Right lobe of liver (tissue), 4 donors: ENCODE measurements at regions not wholly inside any gene's neighbourhood (a gene's known extent, or its start where the extent isn't known, plus 50 kb on each side); places are given as distances from the start of the nearest gene placed in this dataset.

ENCODE experiments used
- POLR2A ChIP-seq: fragments of 450-650 bp; IDR thresholded peaks from one replicate; pipeline ENCODE4 v1.6.1; 2017; ENCODE audit warnings: antibody characterized with exemption, mild to moderate bottlenecking
- TF ChIP-seq, protein P1 (sequence below), 4 donors: fragments of 200-600 bp in 3 of 4; fragments of 450-650 bp in 1 of 4; IDR thresholded peaks; one replicate each; pipeline versions ENCODE4 v1.5.1 to v1.8.0; 2016 to 2022; ENCODE audit warnings: antibody characterized with exemption in 4 of 4, mild to moderate bottlenecking in 2 of 4
- donor health status: DM: no; HTN: no; CAD: no.
- donor health status: DM: no; HTN: no; CAD: no.
- donor health status: DM: no; HTN: yes; CAD: no.

DNA sequence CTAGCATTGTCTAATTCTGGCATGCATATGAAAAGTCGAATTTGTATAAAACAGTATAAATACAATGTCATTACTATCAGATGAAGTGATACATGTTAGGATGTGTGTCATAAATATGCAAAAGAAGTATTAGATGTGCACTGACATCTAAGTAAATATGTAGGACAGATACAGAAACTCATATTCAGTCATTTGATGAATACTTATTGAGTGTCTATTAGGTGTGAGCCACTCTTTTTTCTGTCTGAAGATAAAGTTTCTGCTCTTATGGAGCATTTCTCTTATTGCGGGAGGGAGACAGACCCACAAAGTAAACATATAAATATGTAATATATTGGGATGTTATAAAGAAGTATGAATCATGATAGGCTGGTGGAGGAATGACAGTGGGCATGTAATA lies 426.6 kb upstream of the B3GALT2 start:
- TF ChIP-seq, protein P1, sequence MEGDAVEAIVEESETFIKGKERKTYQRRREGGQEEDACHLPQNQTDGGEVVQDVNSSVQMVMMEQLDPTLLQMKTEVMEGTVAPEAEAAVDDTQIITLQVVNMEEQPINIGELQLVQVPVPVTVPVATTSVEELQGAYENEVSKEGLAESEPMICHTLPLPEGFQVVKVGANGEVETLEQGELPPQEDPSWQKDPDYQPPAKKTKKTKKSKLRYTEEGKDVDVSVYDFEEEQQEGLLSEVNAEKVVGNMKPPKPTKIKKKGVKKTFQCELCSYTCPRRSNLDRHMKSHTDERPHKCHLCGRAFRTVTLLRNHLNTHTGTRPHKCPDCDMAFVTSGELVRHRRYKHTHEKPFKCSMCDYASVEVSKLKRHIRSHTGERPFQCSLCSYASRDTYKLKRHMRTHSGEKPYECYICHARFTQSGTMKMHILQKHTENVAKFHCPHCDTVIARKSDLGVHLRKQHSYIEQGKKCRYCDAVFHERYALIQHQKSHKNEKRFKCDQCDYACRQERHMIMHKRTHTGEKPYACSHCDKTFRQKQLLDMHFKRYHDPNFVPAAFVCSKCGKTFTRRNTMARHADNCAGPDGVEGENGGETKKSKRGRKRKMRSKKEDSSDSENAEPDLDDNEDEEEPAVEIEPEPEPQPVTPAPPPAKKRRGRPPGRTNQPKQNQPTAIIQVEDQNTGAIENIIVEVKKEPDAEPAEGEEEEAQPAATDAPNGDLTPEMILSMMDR (IDR thresholded peaks at IDR 0.05) = no peak
- TF ChIP-seq POLR2A = no peak
